HEK293 (cell line): ENCODE measurements at regions not wholly inside any gene's neighbourhood (a gene's known extent, or its start where the extent isn't known, plus 50 kb on each side); places are given as distances from the start of the nearest gene placed in this dataset.

ENCODE experiments used
- ATF2 ChIP-seq: fragments of 450-650 bp; formaldehyde crosslinking; IDR thresholded peaks from 2 replicates; pipeline ENCODE4 v1.5.1; 2016; ENCODE audit warnings: missing biosample characterization, missing genetic modification characterization, low read depth
- CTCF ChIP-seq: fragments of 450-650 bp; formaldehyde crosslinking; IDR thresholded peaks from 2 replicates; pipeline ENCODE4 v1.5.1; 2016; ENCODE audit warnings: missing biosample characterization, missing genetic modification characterization
- GLI2 ChIP-seq: fragments of 450-650 bp; formaldehyde crosslinking; IDR thresholded peaks from 2 replicates; pipeline ENCODE4; 2017; ENCODE audit warnings: missing biosample characterization, missing genetic modification characterization, low read depth, borderline replicate concordance
- YY1 ChIP-seq: fragments of 450-650 bp; formaldehyde crosslinking; IDR thresholded peaks from 2 replicates; pipeline ENCODE4 v1.5.1; 2018; ENCODE audit warnings: missing biosample characterization, missing genetic modification characterization
- YY2 ChIP-seq: fragments of 450-650 bp; formaldehyde crosslinking; IDR thresholded peaks from 2 replicates; pipeline ENCODE4 v1.5.1; 2016; ENCODE audit warnings: missing biosample characterization, missing genetic modification characterization
- ZBTB11 ChIP-seq: fragments of 450-650 bp; formaldehyde crosslinking; conservative IDR thresholded peaks from 2 replicates; pipeline ENCODE4 v1.5.1; 2016; ENCODE audit warnings: low read depth, missing biosample characterization, missing genetic modification characterization
- ZNF121 ChIP-seq: fragments of 450-650 bp; formaldehyde crosslinking; IDR thresholded peaks from 2 replicates; pipeline ENCODE4 v1.5.1; 2016; ENCODE audit warnings: missing biosample characterization, missing genetic modification characterization
- ZNF19 ChIP-seq: fragments of 450-650 bp; formaldehyde crosslinking; IDR thresholded peaks from 2 replicates; pipeline ENCODE4; 2016; ENCODE audit warnings: missing biosample characterization, missing genetic modification characterization, low read depth
- ZNF561 ChIP-seq: fragments of 450-650 bp; IDR thresholded peaks from 2 replicates; pipeline ENCODE4 v1.5.1; 2018; ENCODE audit warnings: missing biosample characterization, missing genetic modification characterization, borderline replicate concordance
- ZNF621 ChIP-seq: fragments of 450-650 bp; formaldehyde crosslinking; IDR thresholded peaks from 2 replicates; pipeline ENCODE4 v1.5.1; 2017; ENCODE audit warnings: missing biosample characterization, missing genetic modification characterization
- ZNF692 ChIP-seq: fragments of 450-650 bp; formaldehyde crosslinking; IDR thresholded peaks from 2 replicates; pipeline ENCODE4 v1.5.1; 2016; ENCODE audit warnings: missing biosample characterization, missing genetic modification characterization

GRCh38 chr3:104359546-104359945 lies 1007.2 kb upstream of the ALCAM start:
- TF ChIP-seq CTCF (tag by site-specific recombination) (no peak), ZNF692 (tag by site-specific recombination) (no peak), ZNF121 (tag by site-specific recombination) (no peak), ZNF19 (tag by site-specific recombination) (no peak), GLI2 (tag by site-specific recombination) (no peak), ZBTB11 (tag by site-specific recombination) (no peak), YY1 (no peak), ZNF561 (tag by site-specific recombination) (no peak), ATF2 (no peak), ZNF621 (tag by site-specific recombination) (no peak), YY2 (tag by site-specific recombination) (no peak)
